G401.6 (cell line): ENCODE measurements at regions not wholly inside any gene's neighbourhood (a gene's known extent, or its start where the extent isn't known, plus 50 kb on each side); places are given as distances from the start of the nearest gene placed in this dataset.

Experiments
- FAIRE-seq: peaks from 2 replicates; lab custom pipeline; 2012; peaks lifted over from hg19 to GRCh38; lab: Jason Lieb, UNC

GRCh38 chr18:34643989-34644388 lies 66.1 kb upstream of the DTNA start:
- no peak for FAIRE-seq

- peak; percentile 13 for FAIRE-seq
Observed at GRCh38 chr18:34647251-34647650, 62.8 kb upstream of the DTNA start.

- peak; percentile 74 for FAIRE-seq
Observed at GRCh38 chr18:34648269-34648985, 61.7 kb upstream of the DTNA start.

- no peak for FAIRE-seq
Observed at GRCh38 chr18:34649080-34649479, 61.0 kb upstream of the DTNA start.

GRCh38 chr18:34650121-34650545 lies 60.0 kb upstream of the DTNA start:
- FAIRE-seq = peak; percentile 3

GRCh38 chr18:34651586-34652369 lies 58.3 kb upstream of the DTNA start:
- peak; percentile 77 for FAIRE-seq

GRCh38 chr18:34655131-34655530 lies 55.0 kb upstream of the DTNA start:
- FAIRE-seq = no peak

GRCh38 chr18:34657860-34658500 lies 52.1 kb upstream of the DTNA start:
- no peak for FAIRE-seq

- peak; percentile 99 for FAIRE-seq
Observed at GRCh38 chr18:34659579-34660517, 50.2 kb upstream of the DTNA start.
